HG02938 (cell line): ENCODE measurements at regions not wholly inside any gene's neighbourhood (a gene's known extent, or its start where the extent isn't known, plus 50 kb on each side); places are given as distances from the start of the nearest gene placed in this dataset.
"Not testable (repeated sequence)": the region's sequence is repeated elsewhere in the genome, so short reads cannot be mapped to it uniquely, and the experiment has no call there.

Experiments used
- ATAC-seq: cut with Tn5 transposase; IDR thresholded peaks from one replicate; pipeline ENCODE4 v1.9.1; 2021; ENCODE audit warnings: mild to moderate bottlenecking, moderate library complexity; ENCODE audit not compliant: unreplicated experiment

GRCh38 chr7:65722361-65722792, 150.5 kb upstream of the VKORC1L1 start:
- ATAC-seq = peak; percentile 64

DNA sequence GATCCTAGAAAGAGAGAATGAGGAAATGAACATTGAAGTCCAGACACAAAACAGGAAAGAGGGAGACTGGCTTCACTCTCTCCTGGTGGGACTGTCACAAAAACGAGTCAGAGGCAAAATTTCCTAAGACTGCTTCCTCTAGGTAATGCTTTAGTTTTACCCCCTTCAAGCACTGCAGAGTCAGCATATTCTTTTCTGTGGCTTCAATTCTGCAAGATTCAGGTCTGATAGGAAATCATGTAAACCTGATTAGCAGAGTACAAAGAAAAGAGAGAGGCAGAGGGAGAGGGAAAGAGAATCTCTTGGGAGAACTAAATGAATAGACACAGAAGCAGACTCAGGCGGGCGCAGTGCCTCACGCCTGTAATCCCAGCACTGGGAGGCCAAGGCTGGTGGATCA, 145.7 kb upstream of the VKORC1L1 start:
- not testable (repeated sequence) for ATAC-seq

- no peak for ATAC-seq
These were observed 141.7 kb upstream of the VKORC1L1 start for GRCh38 chr7:65731129-65731528.

DNA sequence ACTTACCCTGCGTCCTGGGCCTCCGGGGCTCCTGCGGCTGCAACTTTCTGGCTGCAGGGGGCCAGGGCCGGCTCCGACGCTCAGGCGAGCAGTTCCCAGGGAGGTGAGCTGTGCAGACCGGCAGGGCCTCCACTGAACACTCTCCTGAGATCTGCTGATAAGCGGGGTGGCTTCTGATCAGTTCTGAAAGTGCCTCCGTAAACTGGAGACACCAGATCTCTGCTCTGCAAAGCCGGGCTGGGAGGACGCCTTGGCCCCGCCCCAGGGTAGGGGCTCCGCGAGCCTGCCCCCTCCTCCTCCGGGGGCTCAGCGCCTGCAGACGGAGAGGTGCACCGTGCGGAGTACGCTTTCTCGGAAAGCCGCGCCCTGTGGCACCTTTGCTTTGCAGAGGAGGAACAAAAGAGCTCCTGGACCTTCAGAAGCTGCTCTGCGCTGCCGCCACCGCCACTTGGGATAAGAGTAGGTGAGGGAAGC, 141.3 kb upstream of the VKORC1L1 start:
- peak; percentile 64 for ATAC-seq

DNA sequence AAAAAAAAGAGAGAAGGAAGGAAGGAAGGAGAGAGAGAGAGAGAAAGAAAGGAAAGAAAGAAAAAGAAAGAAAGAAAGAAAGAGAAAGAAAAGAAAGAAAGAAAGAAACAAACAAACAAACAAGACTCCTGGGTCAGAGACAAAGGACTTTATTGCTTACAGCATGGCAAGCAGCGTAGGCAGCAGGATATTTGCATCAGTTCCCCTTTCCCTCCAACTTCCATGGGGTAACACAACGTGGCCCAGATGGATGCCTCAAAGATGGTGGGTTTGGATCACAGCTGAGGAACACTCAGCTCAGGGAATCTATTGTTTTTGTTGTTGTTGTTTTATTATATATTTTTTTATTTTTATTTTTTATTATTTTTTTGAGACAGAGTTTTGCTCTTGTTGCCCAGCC, 128.5 kb upstream of the VKORC1L1 start:
- no peak for ATAC-seq

- ATAC-seq = no peak
These were observed 126.5 kb upstream of the VKORC1L1 start for GRCh38 chr7:65746398-65746669.

GRCh38 chr7:65749039-65749438, 123.8 kb upstream of the VKORC1L1 start:
- no peak for ATAC-seq

GRCh38 chr7:65749518-65749917, 123.4 kb upstream of the VKORC1L1 start:
- no peak for ATAC-seq

- peak; percentile 98 for ATAC-seq
These were observed 122.1 kb upstream of the VKORC1L1 start for GRCh38 chr7:65750511-65751344.

GRCh38 chr7:65754070-65754469, 118.8 kb upstream of the VKORC1L1 start:
- ATAC-seq = not testable (repeated sequence)

DNA sequence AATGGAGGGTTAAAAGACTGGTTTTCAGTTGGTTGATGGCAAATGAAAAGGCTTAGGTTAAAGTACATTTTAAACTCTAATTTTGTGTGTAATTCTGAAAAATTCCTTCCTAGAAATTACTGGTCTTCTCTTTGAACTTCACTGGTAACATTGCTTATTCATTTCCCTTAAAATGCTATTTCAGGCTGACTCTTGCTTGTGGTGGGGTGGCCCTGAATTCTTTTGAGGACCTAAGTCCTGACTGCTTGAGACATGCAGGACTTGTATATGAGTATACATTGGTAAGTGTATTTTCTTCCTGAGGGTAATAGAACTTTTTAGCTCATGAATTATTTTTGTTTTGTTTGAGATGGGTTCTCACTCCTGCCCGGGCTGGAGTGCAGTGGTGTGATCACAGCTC, 113.9 kb upstream of the VKORC1L1 start:
- ATAC-seq = not testable (repeated sequence)

DNA sequence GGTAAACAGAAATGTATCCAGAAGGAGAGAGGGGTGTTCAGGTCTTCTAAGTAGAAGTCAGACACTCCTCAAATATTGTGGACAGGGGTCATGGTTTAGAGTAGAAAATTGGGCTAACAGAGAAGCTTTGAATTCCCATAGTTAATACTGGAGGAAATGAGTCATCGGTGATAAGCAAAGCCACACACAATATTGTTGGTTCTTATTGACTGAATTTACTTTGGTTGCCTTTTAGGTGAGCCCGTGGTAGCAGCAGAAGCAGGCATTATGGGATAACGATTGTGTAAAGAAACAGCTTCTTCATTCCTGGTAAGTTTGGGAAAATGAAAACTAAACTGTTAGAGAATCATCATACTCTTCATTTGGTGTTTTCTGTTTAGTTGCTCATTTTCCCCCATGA, 110.2 kb upstream of the VKORC1L1 start:
- ATAC-seq = not testable (repeated sequence)

DNA sequence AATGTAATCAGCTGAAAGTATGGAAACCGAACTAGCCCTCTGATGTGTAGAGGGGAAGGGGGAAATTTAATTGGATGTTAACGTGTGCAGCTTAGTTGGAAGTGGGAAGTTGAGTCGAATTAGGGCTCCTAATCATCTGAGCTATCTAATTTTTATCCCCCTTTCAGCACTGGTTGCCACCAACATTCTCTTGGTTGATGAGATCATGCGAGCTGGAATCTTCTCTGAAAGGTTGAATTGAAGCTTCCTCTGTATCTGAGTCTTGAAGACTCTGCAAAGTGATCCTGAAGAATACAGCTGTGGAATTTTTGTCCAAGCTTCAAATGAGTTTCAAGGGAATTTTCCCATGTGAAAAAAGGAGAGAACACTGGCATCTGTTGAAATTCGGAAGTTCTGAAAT, 109.8 kb upstream of the VKORC1L1 start:
- not testable (repeated sequence) for ATAC-seq

GRCh38 chr7:65770473-65771225, 102.2 kb upstream of the VKORC1L1 start:
- peak; percentile 98 for ATAC-seq

DNA sequence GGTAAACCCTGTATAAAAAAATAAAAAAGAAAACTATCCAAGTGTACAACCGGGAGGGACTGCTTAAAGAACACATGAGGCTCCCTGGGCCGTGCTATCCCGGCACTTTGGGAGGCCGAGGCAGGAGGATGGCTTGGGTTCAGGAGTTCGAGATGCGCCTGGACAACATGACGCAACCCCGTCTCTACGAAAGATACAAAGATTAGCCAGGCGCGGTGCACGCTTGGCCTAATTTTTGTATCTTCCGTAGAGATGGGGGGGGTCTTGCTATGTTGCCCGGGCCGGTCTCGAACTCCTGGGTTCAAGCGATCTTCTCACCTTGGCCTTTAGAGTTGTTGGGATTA, 101.7 kb upstream of the VKORC1L1 start:
- ATAC-seq = not testable (repeated sequence)

DNA sequence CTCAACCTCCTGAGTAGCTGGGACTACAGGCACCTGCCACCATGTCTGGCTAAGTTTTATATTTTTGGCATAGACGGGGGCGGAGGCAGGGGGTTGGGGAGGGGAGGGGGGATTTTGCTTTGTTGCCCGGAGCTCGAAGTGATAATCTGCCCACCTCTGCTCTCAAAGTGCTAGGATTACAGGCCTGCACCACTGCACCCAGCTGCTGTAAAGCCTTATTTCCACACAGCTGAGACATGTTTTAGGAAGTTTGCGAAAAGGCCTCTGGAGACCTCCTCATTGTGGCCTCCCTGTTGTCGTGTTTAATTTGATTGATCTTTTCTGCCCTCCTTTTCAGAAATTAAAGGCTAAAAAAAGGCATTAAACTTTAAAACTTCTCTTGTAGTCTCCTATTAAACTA, 96.2 kb upstream of the VKORC1L1 start:
- ATAC-seq = not testable (repeated sequence)

- ATAC-seq = not testable (repeated sequence)
These were observed 82.9 kb upstream of the VKORC1L1 start for GRCh38 chr7:65789943-65790342.

DNA sequence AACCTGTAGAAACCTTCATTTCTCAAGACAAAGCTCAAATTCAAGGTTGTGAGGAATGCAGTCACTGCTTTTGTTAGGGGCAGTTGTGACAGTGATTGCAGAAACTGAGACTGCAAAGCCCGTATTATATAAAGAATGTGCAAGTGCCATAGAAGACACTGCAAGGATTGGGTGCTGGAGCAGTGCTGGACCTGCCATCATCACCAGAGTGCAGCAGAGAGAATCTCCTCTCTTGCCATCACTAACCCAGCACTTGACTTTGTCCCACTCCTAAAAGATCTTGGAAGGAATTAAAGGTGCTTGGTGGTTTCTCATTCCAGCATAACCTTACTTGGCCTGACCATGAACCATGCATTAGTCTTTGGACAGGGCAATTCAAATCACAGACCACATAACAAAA, 81.1 kb upstream of the VKORC1L1 start:
- ATAC-seq = not testable (repeated sequence)

DNA sequence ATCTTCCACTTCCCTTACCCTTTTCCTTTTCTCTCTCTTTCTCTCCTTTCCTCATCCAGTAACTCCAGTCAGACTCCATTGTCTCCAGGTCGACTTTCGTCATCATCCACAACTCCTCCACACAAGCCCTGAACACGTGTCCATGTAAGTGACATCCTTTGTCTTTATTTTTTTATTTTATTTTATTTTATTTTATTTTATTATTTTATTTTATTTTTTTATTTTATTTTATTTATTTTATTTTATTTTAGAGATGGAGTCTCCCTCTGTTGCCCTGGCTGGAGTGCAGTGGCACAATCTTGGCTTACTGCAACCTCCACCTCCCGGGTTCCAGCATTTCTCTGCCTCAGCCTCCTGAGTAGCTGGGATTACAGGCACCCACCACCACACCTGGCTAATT, 80.1 kb upstream of the VKORC1L1 start:
- ATAC-seq = not testable (repeated sequence)

GRCh38 chr7:65794671-65795391, 78.0 kb upstream of the VKORC1L1 start:
- ATAC-seq = not testable (repeated sequence)

DNA sequence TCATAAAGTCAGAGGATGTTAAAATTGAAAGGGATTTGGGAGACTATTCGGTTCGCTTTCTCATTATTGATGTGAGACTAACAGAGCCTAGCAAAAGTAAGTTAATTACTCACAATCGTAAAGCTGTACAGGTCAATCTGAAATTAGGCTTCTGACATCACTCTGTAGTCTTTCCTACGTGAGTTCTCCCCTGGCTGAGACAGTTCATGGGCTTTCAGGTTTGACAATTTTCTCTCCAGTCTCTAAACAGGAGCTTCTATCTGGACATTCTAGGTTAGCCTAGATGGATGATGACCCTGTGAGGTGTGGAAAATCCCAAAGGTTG, 77.5 kb upstream of the VKORC1L1 start:
- not testable (repeated sequence) for ATAC-seq

- no peak for ATAC-seq
These were observed 76.7 kb upstream of the VKORC1L1 start for GRCh38 chr7:65796205-65796604.
